ENCODE measurements at regions not wholly inside any gene's neighbourhood (a gene's known extent, or its start where the extent isn't known, plus 50 kb on each side); places are given as distances from the start of the nearest gene placed in this dataset.
"Not testable (repeated sequence)": the region's sequence is repeated elsewhere in the genome, so short reads cannot be mapped to it uniquely, and the experiment has no call there.

DNA sequence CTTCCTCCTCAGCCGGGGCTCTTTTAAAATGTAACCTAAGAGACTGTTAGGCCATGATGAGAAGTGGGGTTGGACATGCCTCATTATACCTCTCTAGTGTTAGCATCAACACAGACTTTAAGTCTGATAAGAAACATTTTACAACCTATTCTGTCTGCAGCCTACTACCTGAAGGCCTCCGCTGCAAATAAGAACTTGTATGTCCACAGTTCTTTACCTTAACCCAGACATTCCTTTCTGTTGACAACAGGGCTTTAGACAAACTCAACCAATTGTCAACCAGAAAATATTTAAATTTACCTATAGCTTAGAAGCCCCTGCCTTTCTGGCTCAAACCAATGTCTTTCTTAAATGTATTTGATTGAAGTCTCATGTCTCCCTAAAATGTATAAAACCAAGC is 1418.6 kb downstream of the STIM2 start:
- DNase-seq: no peak
- H3K9me2 ChIP-seq (replicated peaks; ENCODE audit: insufficient read depth, low read length): no peaks in the 10 kb centered on the region
- no peaks in the 10 kb centered on the region for H3K27me3 ChIP-seq (ENCODE audit: low read length)
- no peaks in the 10 kb centered on the region for H3K79me2 ChIP-seq (ENCODE audit: low read length)
- no peak overlapping the region for H3K9ac ChIP-seq (ENCODE audit: low read length)
- H2AFZ ChIP-seq (ENCODE audit: low read length): no peak overlapping the region
- H3K27ac ChIP-seq (ENCODE audit: low read length): no peak overlapping the region
- H3K4me3 ChIP-seq (ENCODE audit: low read length): no peak overlapping the region
- no peaks in the 10 kb centered on the region for H3K4me1 ChIP-seq (ENCODE audit: low read length)
- H3K4me2 ChIP-seq (ENCODE audit: low read depth, low read length, poor library complexity, severe bottlenecking): no peak overlapping the region
- H3K36me3 ChIP-seq (ENCODE audit: insufficient read depth, low read length): no peaks in the 10 kb centered on the region
- H4K20me1 ChIP-seq (ENCODE audit: insufficient read depth, low read depth, low read length): no peaks in the 10 kb centered on the region
- peaks cover 44% of the 10 kb centered on the region for H3K9me3 ChIP-seq (ENCODE audit: low read length)

DNA sequence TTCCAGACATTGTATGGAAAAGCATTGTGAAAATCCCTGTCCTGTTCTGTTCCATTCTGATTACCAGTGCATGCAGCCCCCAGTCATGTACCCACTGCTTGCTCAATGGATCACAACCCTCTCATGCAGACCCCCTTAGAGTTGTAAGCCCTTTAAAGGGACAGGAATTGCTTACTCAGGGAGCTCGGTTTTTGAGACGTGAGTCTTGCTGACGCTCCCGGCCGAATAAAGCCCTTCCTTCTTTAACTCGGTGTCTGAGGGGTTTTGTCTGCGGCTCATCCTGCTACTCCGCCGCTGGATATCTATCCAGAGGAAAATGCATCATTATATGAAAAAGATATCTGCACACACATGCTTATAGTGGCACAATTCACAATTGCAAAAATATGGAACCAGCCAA is 1425.6 kb downstream of the STIM2 start:
- DNase-seq; H3K27me3 ChIP-seq (ENCODE audit: low read length); H2AFZ ChIP-seq (ENCODE audit: low read length); H3K4me2 ChIP-seq (ENCODE audit: low read depth, low read length, poor library complexity, severe bottlenecking); H3K9me2 ChIP-seq (replicated peaks; ENCODE audit: insufficient read depth, low read length); H4K20me1 ChIP-seq (ENCODE audit: insufficient read depth, low read depth, low read length); H3K4me3 ChIP-seq (ENCODE audit: low read length); H3K36me3 ChIP-seq (ENCODE audit: insufficient read depth, low read length); H3K79me2 ChIP-seq (ENCODE audit: low read length); H3K4me1 ChIP-seq (ENCODE audit: low read length); H3K27ac ChIP-seq (ENCODE audit: low read length); H3K9ac ChIP-seq (ENCODE audit: low read length): not testable (repeated sequence)
- peaks cover 26% of the 10 kb centered on the region for H3K9me3 ChIP-seq (ENCODE audit: low read length)

DNA sequence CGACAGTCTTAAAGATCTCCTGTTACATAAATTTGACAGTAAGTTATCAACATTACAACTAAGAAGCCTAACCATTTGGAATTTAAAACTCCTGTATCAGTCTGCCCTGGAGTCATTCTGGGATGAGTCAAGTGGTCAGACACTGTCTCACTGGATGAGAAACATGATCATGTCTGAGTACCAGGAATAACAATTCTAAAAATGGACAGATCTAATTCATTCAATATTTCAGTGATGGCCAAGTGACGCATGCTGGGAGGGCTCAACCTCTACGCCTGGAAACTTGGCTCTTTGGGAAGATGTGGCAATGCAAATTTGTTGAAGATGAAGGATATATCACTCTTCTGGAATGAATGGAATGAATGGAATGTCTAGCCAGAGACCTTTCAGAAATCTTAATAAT is 1427.2 kb downstream of the STIM2 start:
- Histone ChIP-seq H3K9ac (ENCODE audit: low read length) (no peak overlapping the region), H3K4me2 (ENCODE audit: low read depth, low read length, poor library complexity, severe bottlenecking) (no peak overlapping the region), H3K27ac (ENCODE audit: low read length) (no peak overlapping the region), H4K20me1 (ENCODE audit: insufficient read depth, low read depth, low read length) (no peaks in the 10 kb centered on the region), H3K4me3 (ENCODE audit: low read length) (no peak overlapping the region), H3K9me2 (replicated peaks; ENCODE audit: insufficient read depth, low read length) (no peaks in the 10 kb centered on the region), H3K27me3 (ENCODE audit: low read length) (no peaks in the 10 kb centered on the region), H3K9me3 (ENCODE audit: low read length) (peaks cover 24% of the 10 kb centered on the region), H2AFZ (ENCODE audit: low read length) (no peak overlapping the region), H3K79me2 (ENCODE audit: low read length) (no peaks in the 10 kb centered on the region), H3K4me1 (ENCODE audit: low read length) (no peaks in the 10 kb centered on the region), H3K36me3 (ENCODE audit: insufficient read depth, low read length) (no peaks in the 10 kb centered on the region)
- DNase-seq: no peak

DNA sequence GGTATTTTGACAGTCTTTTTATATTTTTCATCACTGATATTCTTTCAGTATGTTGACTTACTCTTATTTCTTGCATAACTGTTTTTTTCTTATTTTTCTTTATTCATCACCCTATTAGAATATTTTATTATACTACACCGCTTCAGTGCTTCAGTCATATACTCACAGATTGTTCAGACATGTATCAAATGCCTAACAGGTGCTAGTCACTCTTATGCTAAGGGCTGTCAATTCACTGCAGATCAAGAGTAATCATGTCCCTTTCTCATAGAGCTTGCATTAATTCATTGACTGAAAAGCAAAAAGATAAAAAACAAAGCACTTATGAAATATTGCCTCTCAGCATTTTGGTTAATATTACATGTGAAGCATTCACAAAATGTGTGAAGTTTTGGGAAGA is 1435.6 kb downstream of the STIM2 start:
- Histone ChIP-seq H3K9me3 (ENCODE audit: low read length) (peaks cover 40% of the 10 kb centered on the region), H4K20me1 (ENCODE audit: insufficient read depth, low read depth, low read length) (no peaks in the 10 kb centered on the region), H3K9ac (ENCODE audit: low read length) (no peak overlapping the region), H2AFZ (ENCODE audit: low read length) (no peak overlapping the region), H3K4me1 (ENCODE audit: low read length) (no peaks in the 10 kb centered on the region), H3K27me3 (ENCODE audit: low read length) (no peaks in the 10 kb centered on the region), H3K9me2 (replicated peaks; ENCODE audit: insufficient read depth, low read length) (no peaks in the 10 kb centered on the region), H3K4me3 (ENCODE audit: low read length) (no peak overlapping the region), H3K27ac (ENCODE audit: low read length) (no peak overlapping the region), H3K79me2 (ENCODE audit: low read length) (no peaks in the 10 kb centered on the region), H3K36me3 (ENCODE audit: insufficient read depth, low read length) (no peaks in the 10 kb centered on the region), H3K4me2 (ENCODE audit: low read depth, low read length, poor library complexity, severe bottlenecking) (no peak overlapping the region)
- DNase-seq: no peak

DNA sequence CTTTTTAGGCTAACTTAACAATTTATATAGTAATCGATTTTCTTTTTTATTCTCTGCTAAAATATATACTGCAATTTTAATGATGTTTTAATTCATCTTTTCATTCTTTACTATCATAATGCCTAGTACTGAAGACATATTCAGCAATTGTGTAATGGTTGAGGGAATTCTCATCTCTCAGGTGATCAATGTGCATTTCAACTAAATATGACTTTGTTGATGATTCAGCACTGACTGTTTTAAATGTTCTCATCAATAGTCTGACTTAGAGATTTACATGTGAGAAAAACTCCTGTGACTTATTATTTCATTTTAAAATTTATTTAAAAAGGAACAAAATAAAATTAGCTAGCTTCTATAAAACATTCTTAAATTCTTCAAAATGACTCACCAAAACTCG is 1450.3 kb downstream of the STIM2 start:
- Histone ChIP-seq H3K9me3 (ENCODE audit: low read length) (peaks cover 16% of the 10 kb centered on the region), H3K4me1 (ENCODE audit: low read length) (no peaks in the 10 kb centered on the region), H3K4me3 (ENCODE audit: low read length) (no peak overlapping the region), H2AFZ (ENCODE audit: low read length) (no peak overlapping the region), H3K27me3 (ENCODE audit: low read length) (no peaks in the 10 kb centered on the region), H3K9me2 (replicated peaks; ENCODE audit: insufficient read depth, low read length) (no peaks in the 10 kb centered on the region), H3K79me2 (ENCODE audit: low read length) (no peaks in the 10 kb centered on the region), H4K20me1 (ENCODE audit: insufficient read depth, low read depth, low read length) (no peaks in the 10 kb centered on the region), H3K27ac (ENCODE audit: low read length) (no peak overlapping the region), H3K36me3 (ENCODE audit: insufficient read depth, low read length) (no peaks in the 10 kb centered on the region), H3K9ac (ENCODE audit: low read length) (no peak overlapping the region), H3K4me2 (ENCODE audit: low read depth, low read length, poor library complexity, severe bottlenecking) (no peak overlapping the region)
- DNase-seq: no peak

DNA sequence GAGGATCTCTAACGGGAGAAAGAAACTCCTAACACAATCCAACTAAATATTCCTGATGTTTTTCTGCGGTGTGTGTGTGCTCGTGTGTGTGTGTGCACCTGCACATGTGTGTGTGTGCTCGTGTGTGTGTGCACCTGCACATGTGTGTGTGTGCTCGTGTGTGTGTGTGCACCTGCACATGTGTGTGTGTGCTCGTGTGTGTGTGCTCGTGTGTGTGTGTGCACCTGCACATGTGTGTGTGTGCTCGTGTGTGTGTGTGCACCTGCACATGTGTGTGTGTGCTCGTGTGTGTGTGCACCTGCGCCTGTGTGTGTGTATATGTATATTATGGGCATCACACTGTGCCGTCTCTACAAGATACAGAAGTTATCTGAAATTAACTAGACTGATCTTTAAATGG is 1451.9 kb downstream of the STIM2 start:
- H3K79me2 ChIP-seq (ENCODE audit: low read length); H3K9ac ChIP-seq (ENCODE audit: low read length); H3K27me3 ChIP-seq (ENCODE audit: low read length); H3K36me3 ChIP-seq (ENCODE audit: insufficient read depth, low read length); H3K4me1 ChIP-seq (ENCODE audit: low read length); DNase-seq; H4K20me1 ChIP-seq (ENCODE audit: insufficient read depth, low read depth, low read length); H3K9me2 ChIP-seq (replicated peaks; ENCODE audit: insufficient read depth, low read length); H3K4me3 ChIP-seq (ENCODE audit: low read length); H3K27ac ChIP-seq (ENCODE audit: low read length); H2AFZ ChIP-seq (ENCODE audit: low read length); H3K4me2 ChIP-seq (ENCODE audit: low read depth, low read length, poor library complexity, severe bottlenecking): not testable (repeated sequence)
- peaks cover 19% of the 10 kb centered on the region for H3K9me3 ChIP-seq (ENCODE audit: low read length)

DNA sequence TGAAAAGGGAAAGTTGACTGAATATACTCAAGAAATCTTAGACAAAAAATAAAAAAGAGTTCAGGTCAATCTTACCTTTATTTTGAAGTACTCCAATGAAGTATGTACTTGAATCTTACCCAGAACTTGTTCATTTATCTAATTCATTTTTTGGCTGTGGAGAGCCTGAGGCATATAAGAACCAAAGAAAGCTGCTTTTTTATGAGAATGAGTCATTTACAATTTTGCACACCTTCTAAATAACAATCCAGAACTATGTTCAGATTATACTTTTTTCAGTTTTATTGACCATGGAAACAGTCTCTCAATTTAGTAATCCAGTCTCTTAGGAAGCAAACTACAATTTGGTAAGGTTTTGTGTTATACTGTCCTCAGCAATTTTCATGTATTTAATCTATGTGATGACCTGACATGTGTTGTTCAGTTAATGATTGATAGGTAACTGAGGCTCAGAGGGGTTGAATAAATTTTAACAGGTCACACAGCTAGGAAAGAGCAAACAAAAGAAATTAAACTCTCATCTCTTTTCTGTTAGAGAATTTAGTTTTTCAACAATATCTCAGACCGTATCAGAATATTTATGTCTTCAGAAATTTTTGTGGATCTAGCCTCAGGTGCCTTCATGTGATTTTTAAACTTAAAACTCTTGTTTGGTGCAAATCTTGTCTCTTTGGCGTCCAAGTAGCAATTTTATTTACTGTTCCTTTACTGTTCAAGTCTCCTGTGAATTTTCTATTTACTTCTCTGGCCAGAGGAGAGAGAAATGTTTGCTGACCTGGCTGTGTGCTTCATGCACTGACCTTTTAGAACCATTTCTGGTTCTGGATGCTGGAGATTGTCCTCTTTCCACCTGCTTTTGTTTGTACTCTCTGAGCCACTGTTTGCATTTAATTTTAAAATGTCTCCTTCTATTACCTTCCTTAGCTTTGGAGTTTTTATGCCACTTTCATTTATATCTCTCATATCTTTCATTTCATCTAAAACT is 1453.4 kb downstream of the STIM2 start:
- no peaks in the 10 kb centered on the region for H3K4me1 ChIP-seq (ENCODE audit: low read length)
- peaks cover 19% of the 10 kb centered on the region for H3K9me3 ChIP-seq (ENCODE audit: low read length)
- H3K79me2 ChIP-seq (ENCODE audit: low read length): no peaks in the 10 kb centered on the region
- no peaks in the 10 kb centered on the region for H3K36me3 ChIP-seq (ENCODE audit: insufficient read depth, low read length)
- H3K9me2 ChIP-seq (replicated peaks; ENCODE audit: insufficient read depth, low read length): no peaks in the 10 kb centered on the region
- no peak overlapping the region for H2AFZ ChIP-seq (ENCODE audit: low read length)
- no peak overlapping the region for H3K4me3 ChIP-seq (ENCODE audit: low read length)
- H3K9ac ChIP-seq (ENCODE audit: low read length): no peak overlapping the region
- H3K4me2 ChIP-seq (ENCODE audit: low read depth, low read length, poor library complexity, severe bottlenecking): no peak overlapping the region
- no peaks in the 10 kb centered on the region for H4K20me1 ChIP-seq (ENCODE audit: insufficient read depth, low read depth, low read length)
- H3K27ac ChIP-seq (ENCODE audit: low read length): no peak overlapping the region
- DNase-seq: no peak
- H3K27me3 ChIP-seq (ENCODE audit: low read length): no peaks in the 10 kb centered on the region

DNA sequence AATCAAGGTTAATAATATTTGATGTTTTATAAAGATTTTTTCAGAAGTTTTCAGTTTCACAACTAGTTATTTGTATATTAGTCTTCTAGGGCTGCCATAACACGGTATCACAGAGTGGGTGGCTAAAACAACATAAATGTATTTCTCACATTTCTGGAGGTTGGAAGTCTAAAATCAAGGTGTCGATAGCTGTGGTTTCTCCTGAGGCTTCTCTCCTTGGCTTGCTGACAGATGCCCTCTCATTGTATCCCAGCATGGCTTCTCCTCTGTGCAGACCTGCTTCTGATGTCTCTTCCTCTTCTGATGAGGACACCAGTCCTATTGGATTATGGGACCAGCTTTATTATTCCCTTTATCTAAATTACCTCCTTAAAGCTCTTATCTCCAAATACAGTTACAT is 1456.6 kb downstream of the STIM2 start:
- Histone ChIP-seq H3K27ac (ENCODE audit: low read length) (no peak overlapping the region), H4K20me1 (ENCODE audit: insufficient read depth, low read depth, low read length) (no peaks in the 10 kb centered on the region), H3K4me2 (ENCODE audit: low read depth, low read length, poor library complexity, severe bottlenecking) (no peak overlapping the region), H3K9me3 (ENCODE audit: low read length) (peaks cover 23% of the 10 kb centered on the region), H3K9me2 (replicated peaks; ENCODE audit: insufficient read depth, low read length) (no peaks in the 10 kb centered on the region), H3K4me3 (ENCODE audit: low read length) (no peak overlapping the region), H2AFZ (ENCODE audit: low read length) (no peak overlapping the region), H3K4me1 (ENCODE audit: low read length) (no peaks in the 10 kb centered on the region), H3K36me3 (ENCODE audit: insufficient read depth, low read length) (no peaks in the 10 kb centered on the region), H3K27me3 (ENCODE audit: low read length) (no peaks in the 10 kb centered on the region), H3K79me2 (ENCODE audit: low read length) (no peaks in the 10 kb centered on the region), H3K9ac (ENCODE audit: low read length) (no peak overlapping the region)
- no peak for DNase-seq

Data from Karpas-422 (cell line).